ENCODE measurements at regions not wholly inside any gene's neighbourhood (a gene's known extent, or its start where the extent isn't known, plus 50 kb on each side); places are given as distances from the start of the nearest gene placed in this dataset.

- H3K9me1 ChIP-seq (ENCODE audit: control insufficient read depth, insufficient read depth, low read length), result no peaks in the 10 kb centered on the region
- no peaks in the 10 kb centered on the region for H3K9me3 ChIP-seq (replicated peaks; ENCODE audit: control insufficient read depth, insufficient read depth, low read depth, low read length)
- H3K4me2 ChIP-seq (ENCODE audit: insufficient read depth, low read length), result no peak overlapping the region
- FAIRE-seq, result no peak
- no peaks in the 10 kb centered on the region for H3K79me2 ChIP-seq (ENCODE audit: control insufficient read depth, insufficient read depth, low read length)
- H2AFZ ChIP-seq (ENCODE audit: low read depth, low read length), result no peak overlapping the region
- no peak overlapping the region for H3K27ac ChIP-seq (ENCODE audit: extremely low read depth, low read depth, low read length)
- no peaks in the 10 kb centered on the region for H3K4me1 ChIP-seq (replicated peaks in 1 of 2; ENCODE audit: control insufficient read depth in 2 of 2, insufficient read depth in 2 of 2, low read length in 2 of 2)
- ChIA-PET POLR2A (no interaction called here), CTCF (ENCODE audit: low intra/inter-chr PET ratio) (no interaction called here)
- ATAC-seq, result no peak
- no peaks in the 10 kb centered on the region for H4K20me1 ChIP-seq (replicated peaks; ENCODE audit: control insufficient read depth, insufficient read depth, low read length)
- H3K27me3 ChIP-seq (ENCODE audit: control insufficient read depth in 2 of 2, insufficient read depth in 2 of 2, low read length in 2 of 2), result no peaks in the 10 kb centered on the region
- in situ Hi-C loops (cut with MboI) (no loop called here), intact Hi-C loops (cut with micrococcal nuclease) (no loop called here)
- H3K4me3 ChIP-seq, result no peak overlapping the region
- no peak for DNase-seq (ENCODE audit: extremely low read depth in 1 of 4, low spot score in 3 of 4)
- no peak overlapping the region for H3K9ac ChIP-seq (ENCODE audit: insufficient read depth in 1 of 2, low read depth in 2 of 2, low read length in 2 of 2)
- no peaks in the 10 kb centered on the region for H3K36me3 ChIP-seq (ENCODE audit: control insufficient read depth, insufficient read depth, low read length)
- BruUV-seq (replicated peaks), result no TSS peak
- no peak for TF ChIP-seq HMGXB4 (CRISPR knock-in tag; IDR thresholded peaks at IDR 0.05)
- no peak for TF ChIP-seq ZNF57 (CRISPR knock-in tag; IDR thresholded peaks at IDR 0.05)
- TF ChIP-seq NFE2L1 (tag; IDR thresholded peaks at IDR 0.05; ENCODE audit: borderline replicate concordance, low read depth), result no peak
- no peak for TF ChIP-seq ZNF695 (CRISPR knock-in tag; IDR thresholded peaks at IDR 0.05)
- TF ChIP-seq NONO (IDR thresholded peaks at IDR 0.05; ENCODE audit: low read depth in 2 of 2, low read length in 1 of 2), result no peak
- no peak for TF ChIP-seq YBX1 (IDR thresholded peaks at IDR 0.05)
These were observed 333.5 kb upstream of the IRAK1BP1 start for GRCh38 chr6:78533876-78534275.

Data from K562 (cell line).